Endothelial cell of umbilical vein (primary cell): ENCODE measurements at regions not wholly inside any gene's neighbourhood (a gene's known extent, or its start where the extent isn't known, plus 50 kb on each side); places are given as distances from the start of the nearest gene placed in this dataset.
A peak's percentile ranks its signal among the peaks of the same experiment; 100 is the strongest.

Experiments used
- BruUV-seq: library from RNA; stranded (reverse); fragments of 400-500 nt; replicated peaks from 2 replicates; lab custom pipeline; 2021; lab: Mats Ljungman, UMichigan
- CTCF ChIA-PET: fragments of 300-600, 350-600 bp; sonication (Branson Sonifier 250); formaldehyde crosslinking; loops from one replicate; lab custom pipeline; 2021; ENCODE audit warnings: antibody characterized with exemption, inconsistent platforms; lab: Charles Lee
- POLR2A ChIA-PET: fragments of 300-600, 350-600 bp; sonication (Branson Sonifier 250); formaldehyde crosslinking; loops from one replicate; lab custom pipeline; 2021; ENCODE audit warnings: antibody characterized with exemption, inconsistent platforms; lab: Charles Lee
- DNase-seq: peaks from one replicate; pipeline ENCODE4 v3.0.0-alpha.2; 2011; ENCODE audit warnings: low read depth, low spot score
- FAIRE-seq: peaks from 2 replicates; lab custom pipeline; 2011; peaks lifted over from hg19 to GRCh38; lab: Jason Lieb, UNC
- H2AFZ ChIP-seq: 2 replicates; pipeline ENCODE4 v1.6.0; 2012; ENCODE audit warnings: low read depth, low read length, control low read depth, inconsistent platforms
- H3K27ac ChIP-seq: 2 replicates; pipeline ENCODE4 v1.5.1; 2011; ENCODE audit warnings: low read depth, mild to moderate bottlenecking, control low read depth, low read length, moderate library complexity; ENCODE audit not compliant: insufficient read depth
- H3K27me3 ChIP-seq, 2 experiments: 2 replicates each; pipeline versions ENCODE4 v1.6.0 to v1.6.1; 2011; ENCODE audit warnings: low read length in 2 of 2, mixed read lengths in 1 of 2; ENCODE audit not compliant: control insufficient read depth in 2 of 2, insufficient read depth in 2 of 2
- H3K36me3 ChIP-seq, 2 experiments: 2 replicates in 1 of 2; 3 replicates in 1 of 2; pipeline ENCODE4 v1.5.1; 2011; ENCODE audit warnings: low read length in 2 of 2, mild to moderate bottlenecking in 1 of 2, moderate library complexity in 1 of 2; ENCODE audit not compliant: control insufficient read depth in 2 of 2, insufficient read depth in 2 of 2; ENCODE audit errors: extremely low read depth in 1 of 2
- H3K4me1 ChIP-seq: 3 replicates; pipeline ENCODE4 v1.5.1; 2011; ENCODE audit warnings: mild to moderate bottlenecking, low read length; ENCODE audit not compliant: control insufficient read depth, insufficient read depth; ENCODE audit errors: extremely low read depth
- H3K4me2 ChIP-seq: 2 replicates; pipeline ENCODE4 v1.6.1; 2011; ENCODE audit warnings: low read length, control low read depth, mixed read lengths; ENCODE audit not compliant: insufficient read depth
- H3K4me3 ChIP-seq, 3 experiments: fragments of 200-600 bp in 1 of 3; sonication (generic), shearing (Covaris generic) in 1 of 3; replicated peaks in 1 of 3; 2 replicates each; pipeline ENCODE4 v1.5.1; 2011 to 2016; ENCODE audit warnings: control low read depth in 3 of 3, low read length in 3 of 3, mild to moderate bottlenecking in 2 of 3, inconsistent platforms in 1 of 3, low read depth in 1 of 3, moderate library complexity in 1 of 3; ENCODE audit not compliant: insufficient read depth in 1 of 3
- H3K79me2 ChIP-seq: 2 replicates; pipeline ENCODE4 v1.6.0; 2012; ENCODE audit warnings: low read length, inconsistent platforms; ENCODE audit not compliant: control insufficient read depth, insufficient read depth
- H3K9ac ChIP-seq: replicated peaks from 2 replicates; pipeline ENCODE3; 2011; ENCODE audit warnings: low read length, control low read depth; ENCODE audit not compliant: insufficient read depth; ENCODE audit errors: extremely low read depth
- H3K9me1 ChIP-seq: replicated peaks from 3 replicates; pipeline ENCODE4 v1.6.0; 2011; ENCODE audit warnings: mild to moderate bottlenecking, low read length; ENCODE audit not compliant: control insufficient read depth, insufficient read depth; ENCODE audit errors: extremely low read depth
- H3K9me3 ChIP-seq: replicated peaks from 2 replicates; pipeline ENCODE4 v1.5.1; 2012; ENCODE audit warnings: low read length, inconsistent platforms; ENCODE audit not compliant: control insufficient read depth, insufficient read depth
- H4K20me1 ChIP-seq: replicated peaks from 2 replicates; pipeline ENCODE3; 2011; ENCODE audit warnings: mild to moderate bottlenecking, low read length; ENCODE audit not compliant: control insufficient read depth, insufficient read depth; ENCODE audit errors: extremely low read depth
- CTCF ChIP-seq, 2 donors: IDR thresholded peaks; 1 replicate in 1 of 2; 2 replicates in 1 of 2; pipeline ENCODE4 v1.5.1; 2011; ENCODE audit warnings: low read length in 2 of 2, mild to moderate bottlenecking in 2 of 2, moderate library complexity in 2 of 2, control low read depth in 1 of 2, inconsistent platforms in 1 of 2, low read depth in 1 of 2; ENCODE audit not compliant: insufficient read depth in 1 of 2; ENCODE audit errors: extremely low read depth in 1 of 2
- EZH2 ChIP-seq: IDR thresholded peaks from 2 replicates; pipeline ENCODE4 v1.6.1; 2012; ENCODE audit warnings: borderline replicate concordance, low read depth, mild to moderate bottlenecking, moderate library complexity, low read length, inconsistent platforms; ENCODE audit not compliant: severe bottlenecking
- FOS ChIP-seq: IDR thresholded peaks from 2 replicates; pipeline ENCODE4 v1.6.1; 2011; ENCODE audit warnings: mild to moderate bottlenecking, low read length, moderate library complexity, borderline replicate concordance; ENCODE audit not compliant: insufficient read depth
- GATA2 ChIP-seq: IDR thresholded peaks from 2 replicates; pipeline ENCODE4 v1.7.0; 2011; ENCODE audit warnings: low read depth, mild to moderate bottlenecking, moderate library complexity, mixed read lengths, low read length; ENCODE audit not compliant: insufficient read length, insufficient read depth
- JUN ChIP-seq: IDR thresholded peaks from 2 replicates; pipeline ENCODE4 v1.6.1; 2011; ENCODE audit warnings: borderline replicate concordance, low read depth; ENCODE audit not compliant: insufficient read length, insufficient read depth
- MAX ChIP-seq: IDR thresholded peaks from 2 replicates; pipeline ENCODE4 v1.6.1; 2011; ENCODE audit not compliant: insufficient read depth, insufficient read length
- MYC ChIP-seq: IDR thresholded peaks from one replicate; pipeline ENCODE4 v1.6.1; 2011; ENCODE audit warnings: mild to moderate bottlenecking, low read depth, low read length
- POLR2A ChIP-seq: IDR thresholded peaks from 2 replicates; pipeline ENCODE4 v1.6.1; 2012; ENCODE audit warnings: low read depth, mild to moderate bottlenecking, control low read depth, low read length
- POLR2AphosphoS5 ChIP-seq: IDR thresholded peaks from 2 replicates; pipeline ENCODE4 v1.6.1; 2012; ENCODE audit warnings: low read depth, mild to moderate bottlenecking, control low read depth, low read length, moderate library complexity; ENCODE audit not compliant: insufficient read depth
- dilution Hi-C: fragments of 300-500 bp; cut with MboI; formaldehyde crosslinking; loops from one replicate; pipeline ENCODE4 v1.15.0; 2019; ENCODE audit warnings: low sequenced_read_pairs; ENCODE audit not compliant: extremely low pct_ligation_motif_present
- intact Hi-C: fragments of 100-400 bp; cut with micrococcal nuclease; formaldehyde crosslinking; loops from one replicate; pipeline ENCODE4 v1.10.0; 2022

GRCh38 chr4:132169660-132170059, 979.4 kb upstream of the PCDH10 start:
- Histone ChIP-seq H3K9me1 (no peaks in the 10 kb centered on the region), H3K36me3 (no peaks in the 10 kb centered on the region), H3K4me3 (no peak overlapping the region), H3K9ac (no peak overlapping the region), H3K27me3 (no peaks in the 10 kb centered on the region), H3K27ac (no peak overlapping the region), H3K4me2 (no peak overlapping the region), H3K9me3 (no peaks in the 10 kb centered on the region), H4K20me1 (no peaks in the 10 kb centered on the region), H3K4me1 (no peaks in the 10 kb centered on the region), H3K79me2 (no peaks in the 10 kb centered on the region), H2AFZ (no peak overlapping the region)
- FAIRE-seq: no peak
- BruUV-seq: no TSS peak
- no peak for TF ChIP-seq JUN
- TF ChIP-seq MAX: no peak
- no peak for TF ChIP-seq GATA2
- no peak for TF ChIP-seq FOS
- ChIA-PET CTCF (no interaction called here), POLR2A (no interaction called here)
- DNase-seq: no peak
- dilution Hi-C loops: no loop called here
- intact Hi-C loops: no loop called here

GRCh38 chr4:132180020-132180427, 969.1 kb upstream of the PCDH10 start:
- H3K27ac ChIP-seq: peak overlapping the region; percentile 66
- H3K27me3 ChIP-seq: no peaks in the 10 kb centered on the region
- peak overlapping the region; percentile 71 for H3K4me2 ChIP-seq
- no peaks in the 10 kb centered on the region for H4K20me1 ChIP-seq
- no peak for TF ChIP-seq CTCF (IDR thresholded peaks at IDR 0.05; ENCODE audit: extremely low read depth in 1 of 2, insufficient read depth in 1 of 2, low read depth in 1 of 2, low read length in 2 of 2)
- TF ChIP-seq GATA2: no peak
- peak; percentile 64 for TF ChIP-seq JUN
- TF ChIP-seq POLR2AphosphoS5: no peak
- TF ChIP-seq POLR2A: no peak
- no peak for TF ChIP-seq MYC
- no peak for TF ChIP-seq EZH2
- peak; percentile 60 for TF ChIP-seq FOS
- no peak for TF ChIP-seq MAX
- H3K9me1 ChIP-seq: no peaks in the 10 kb centered on the region
- peak overlapping the region; percentile 61 for H3K9ac ChIP-seq
- peak; percentile 45 for DNase-seq
- ChIA-PET POLR2A (no interaction called here), CTCF (interaction anchor here (1.0 kb wide), 1 partner anchor 9 kb away, joined by 3 read pairs; no protein-coding TSS in a partner anchor)
- peaks cover 11% of the 10 kb centered on the region for H3K4me1 ChIP-seq
- H3K4me3 ChIP-seq: no peak overlapping the region
- H2AFZ ChIP-seq: peak overlapping the region; percentile 85
- H3K36me3 ChIP-seq: no peaks in the 10 kb centered on the region
- intact Hi-C loops: no loop called here
- no peaks in the 10 kb centered on the region for H3K79me2 ChIP-seq
- dilution Hi-C loops: no loop called here
- BruUV-seq: no TSS peak
- FAIRE-seq: peak; percentile 64
- H3K9me3 ChIP-seq: no peaks in the 10 kb centered on the region
